IMR-90 (cell line): ENCODE measurements at regions not wholly inside any gene's neighbourhood (a gene's known extent, or its start where the extent isn't known, plus 50 kb on each side); places are given as distances from the start of the nearest gene placed in this dataset.

Experiments
- CEBPB ChIP-seq: IDR thresholded peaks from 2 replicates; pipeline ENCODE4 v1.6.1; 2012; ENCODE audit warnings: low read depth, low read length, improper control_type of control experiment
- CTCF ChIP-seq: conservative IDR thresholded peaks from 2 replicates; pipeline ENCODE4 v1.5.1; 2012; ENCODE audit warnings: mild to moderate bottlenecking, low read depth, low read length, improper control_type of control experiment
- MXI1 ChIP-seq: IDR thresholded peaks from 2 replicates; pipeline ENCODE4 v1.6.1; 2012; ENCODE audit warnings: low read depth, mild to moderate bottlenecking, low read length, moderate library complexity, borderline replicate concordance
- POLR2A ChIP-seq: IDR thresholded peaks from 2 replicates; pipeline ENCODE4 v1.6.1; 2012; ENCODE audit warnings: mild to moderate bottlenecking, low read depth, low read length
- RAD21 ChIP-seq: IDR thresholded peaks from 2 replicates; pipeline ENCODE4 v1.6.1; 2012; ENCODE audit warnings: low read length, improper control_type of control experiment
- RFX5 ChIP-seq: IDR thresholded peaks from 2 replicates; pipeline ENCODE4 v1.8.0; 2012; ENCODE audit warnings: low read depth, mild to moderate bottlenecking, low read length, moderate library complexity

- TF ChIP-seq POLR2A = no peak
- peak; percentile 22; the same call in 1 of the 2 replicates for TF ChIP-seq CTCF
- TF ChIP-seq RAD21 = peak; percentile 19; the same call in 1 of the 2 replicates
- TF ChIP-seq MXI1 = no peak
- no peak for TF ChIP-seq RFX5
- TF ChIP-seq CEBPB = no peak
Measured at GRCh38 chr1:99177465-99177864, 86.8 kb upstream of the PLPPR4 start.
